ENCODE measurements at regions not wholly inside any gene's neighbourhood (a gene's known extent, or its start where the extent isn't known, plus 50 kb on each side); places are given as distances from the start of the nearest gene placed in this dataset.
"Not testable (repeated sequence)": the region's sequence is repeated elsewhere in the genome, so short reads cannot be mapped to it uniquely, and the experiment has no call there.

- CTCF ChIA-PET (ENCODE audit: unreplicated experiment), result no interaction called here
These were observed 84.9 kb upstream of the SFRP2 start for GRCh38 chr4:153873741-153874140.

DNA sequence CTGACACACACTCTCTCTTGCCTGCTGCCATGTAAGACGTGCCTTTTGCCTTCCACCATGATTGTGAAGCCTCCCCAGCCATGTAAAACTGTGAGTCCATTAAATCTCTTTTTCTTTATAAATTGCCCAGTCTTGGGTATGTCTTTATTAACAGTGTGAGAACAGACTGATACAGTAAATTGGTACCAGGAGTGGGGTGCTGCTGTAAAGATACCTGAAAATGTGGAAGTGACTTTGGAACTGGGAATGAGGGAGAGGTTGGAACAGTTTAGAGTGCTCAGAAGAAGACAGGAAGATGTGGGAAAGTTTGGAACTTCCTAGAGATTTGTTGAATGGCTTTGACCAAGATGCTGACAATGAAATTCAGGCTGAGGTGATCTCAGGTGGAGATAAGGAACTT is 77.9 kb upstream of the SFRP2 start:
- POLR2A ChIA-PET; H2AFZ ChIP-seq (ENCODE audit: low read length); H3K4me1 ChIP-seq (ENCODE audit: insufficient read depth, low read length, poor library complexity, severe bottlenecking); H4K20me1 ChIP-seq (ENCODE audit: insufficient read depth, low read length); H3K36me3 ChIP-seq (ENCODE audit: insufficient read depth, low read length); H3K4me3 ChIP-seq (ENCODE audit: low read depth, low read length, poor library complexity, severe bottlenecking); CTCF ChIA-PET (ENCODE audit: unreplicated experiment); DNase-seq (ENCODE audit: low spot score); intact Hi-C loops (cut with micrococcal nuclease; ENCODE audit: unreplicated experiment); H3K9me2 ChIP-seq (ENCODE audit: insufficient read depth, low read length); H3K79me2 ChIP-seq (ENCODE audit: insufficient read depth, low read depth, low read length); BruUV-seq (replicated peaks); H3K4me2 ChIP-seq (ENCODE audit: low read length); H3K27ac ChIP-seq (ENCODE audit: low read depth, low read length, poor library complexity, severe bottlenecking): not testable (repeated sequence)
- peaks cover 13% of the 10 kb centered on the region; the same call in 1 of the 2 replicates for H3K9me3 ChIP-seq (ENCODE audit: low read length)

More at GRCh38 chr4:153873741-153874140, 84.9 kb upstream of the SFRP2 start:
- no peaks in the 10 kb centered on the region for H3K79me2 ChIP-seq (ENCODE audit: insufficient read depth, low read depth, low read length)
- H4K20me1 ChIP-seq (ENCODE audit: insufficient read depth, low read length), result no peaks in the 10 kb centered on the region
- no TSS peak for BruUV-seq (replicated peaks)
- no peaks in the 10 kb centered on the region for H3K36me3 ChIP-seq (ENCODE audit: insufficient read depth, low read length)
- H3K27ac ChIP-seq (ENCODE audit: low read depth, low read length, poor library complexity, severe bottlenecking), result no peak overlapping the region
- no peak for DNase-seq (ENCODE audit: low spot score)
- no peaks in the 10 kb centered on the region for H3K4me1 ChIP-seq (ENCODE audit: insufficient read depth, low read length, poor library complexity, severe bottlenecking)
- no peak overlapping the region for H2AFZ ChIP-seq (ENCODE audit: low read length)
- H3K4me3 ChIP-seq (ENCODE audit: low read depth, low read length, poor library complexity, severe bottlenecking), result no peak overlapping the region
- H3K9me3 ChIP-seq (ENCODE audit: low read length), result no peaks in the 10 kb centered on the region
- TF ChIP-seq EZH2phosphoT487 (IDR thresholded peaks at IDR 0.05; ENCODE audit: borderline replicate concordance, low read depth, low read length), result no peak
- TF ChIP-seq, protein P1, sequence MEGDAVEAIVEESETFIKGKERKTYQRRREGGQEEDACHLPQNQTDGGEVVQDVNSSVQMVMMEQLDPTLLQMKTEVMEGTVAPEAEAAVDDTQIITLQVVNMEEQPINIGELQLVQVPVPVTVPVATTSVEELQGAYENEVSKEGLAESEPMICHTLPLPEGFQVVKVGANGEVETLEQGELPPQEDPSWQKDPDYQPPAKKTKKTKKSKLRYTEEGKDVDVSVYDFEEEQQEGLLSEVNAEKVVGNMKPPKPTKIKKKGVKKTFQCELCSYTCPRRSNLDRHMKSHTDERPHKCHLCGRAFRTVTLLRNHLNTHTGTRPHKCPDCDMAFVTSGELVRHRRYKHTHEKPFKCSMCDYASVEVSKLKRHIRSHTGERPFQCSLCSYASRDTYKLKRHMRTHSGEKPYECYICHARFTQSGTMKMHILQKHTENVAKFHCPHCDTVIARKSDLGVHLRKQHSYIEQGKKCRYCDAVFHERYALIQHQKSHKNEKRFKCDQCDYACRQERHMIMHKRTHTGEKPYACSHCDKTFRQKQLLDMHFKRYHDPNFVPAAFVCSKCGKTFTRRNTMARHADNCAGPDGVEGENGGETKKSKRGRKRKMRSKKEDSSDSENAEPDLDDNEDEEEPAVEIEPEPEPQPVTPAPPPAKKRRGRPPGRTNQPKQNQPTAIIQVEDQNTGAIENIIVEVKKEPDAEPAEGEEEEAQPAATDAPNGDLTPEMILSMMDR (conservative IDR thresholded peaks at IDR 0.05; ENCODE audit: low read length), result no peak
- no peaks in the 10 kb centered on the region for H3K9me2 ChIP-seq (ENCODE audit: insufficient read depth, low read length)
- no peak overlapping the region for H3K4me2 ChIP-seq (ENCODE audit: low read length)
- POLR2A ChIA-PET, result no interaction called here
- intact Hi-C loops (cut with micrococcal nuclease; ENCODE audit: unreplicated experiment), result no loop called here

- TF ChIP-seq, protein P1 (conservative IDR thresholded peaks at IDR 0.05; ENCODE audit: low read length), result no peak
- no peak for TF ChIP-seq EZH2phosphoT487 (IDR thresholded peaks at IDR 0.05; ENCODE audit: borderline replicate concordance, low read depth, low read length)
- no peak overlapping the region for H3K4me3 ChIP-seq (ENCODE audit: low read depth, low read length, poor library complexity, severe bottlenecking)
- H3K9me3 ChIP-seq (ENCODE audit: low read length), result no peaks in the 10 kb centered on the region
- no peaks in the 10 kb centered on the region for H4K20me1 ChIP-seq (ENCODE audit: insufficient read depth, low read length)
- H2AFZ ChIP-seq (ENCODE audit: low read length), result no peak overlapping the region
- POLR2A ChIA-PET, result no interaction called here
- CTCF ChIA-PET (ENCODE audit: unreplicated experiment), result no interaction called here
- intact Hi-C loops (cut with micrococcal nuclease; ENCODE audit: unreplicated experiment), result no loop called here
- no peaks in the 10 kb centered on the region for H3K9me2 ChIP-seq (ENCODE audit: insufficient read depth, low read length)
- no peaks in the 10 kb centered on the region for H3K79me2 ChIP-seq (ENCODE audit: insufficient read depth, low read depth, low read length)
- DNase-seq (ENCODE audit: low spot score), result no peak
- H3K4me1 ChIP-seq (ENCODE audit: insufficient read depth, low read length, poor library complexity, severe bottlenecking), result no peaks in the 10 kb centered on the region
- H3K36me3 ChIP-seq (ENCODE audit: insufficient read depth, low read length), result no peaks in the 10 kb centered on the region
- no TSS peak for BruUV-seq (replicated peaks)
- H3K4me2 ChIP-seq (ENCODE audit: low read length), result no peak overlapping the region
- no peak overlapping the region for H3K27ac ChIP-seq (ENCODE audit: low read depth, low read length, poor library complexity, severe bottlenecking)
These were observed 63.6 kb upstream of the SFRP2 start for GRCh38 chr4:153852501-153852900.

Data from OCI-LY7 (cell line).